Gastroesophageal sphincter (tissue), 4 donors: ENCODE measurements at regions not wholly inside any gene's neighbourhood (a gene's known extent, or its start where the extent isn't known, plus 50 kb on each side); places are given as distances from the start of the nearest gene placed in this dataset.

Source experiments
- ATAC-seq: fragments of 150-250 bp; one replicate; pipeline ENCODE4 v1.9.1; 2016; ENCODE audit warnings: mild to moderate bottlenecking, moderate library complexity
- H3K27ac ChIP-seq, 4 donors: fragments of 200-600 bp; sonication (generic) in 3 of 4; 1 replicate in 3 of 4; 2 replicates in 1 of 4; pipeline ENCODE4 v1.5.1; 2016 to 2019
- H3K27me3 ChIP-seq: fragments of 200-600 bp; sonication (generic); one replicate; pipeline ENCODE4 v1.5.1; 2019
- H3K36me3 ChIP-seq, 2 donors: fragments of 200-600 bp; sonication (generic); one replicate each; pipeline ENCODE4 v1.5.1; 2019; ENCODE audit warnings: control low read depth in 1 of 2
- H3K4me1 ChIP-seq, 3 donors: fragments of 200-600 bp; sonication (generic); 1 replicate in 2 of 3; 2 replicates in 1 of 3; pipeline ENCODE4 v1.5.1; 2016 to 2019; ENCODE audit warnings: control low read depth in 2 of 3
- H3K4me3 ChIP-seq, 2 donors: fragments of 200-600 bp; sonication (generic); one replicate each; pipeline ENCODE4 v1.5.1; 2019; ENCODE audit warnings: mild to moderate bottlenecking in 1 of 2, moderate library complexity in 1 of 2
- H3K9me3 ChIP-seq, 3 donors: fragments of 200-600 bp; sonication (generic); one replicate each; pipeline ENCODE4 v1.5.1; 2017 to 2019; ENCODE audit warnings: control low read depth in 2 of 3
- EP300 ChIP-seq: sonication (generic); formaldehyde crosslinking; IDR thresholded peaks from one replicate; pipeline ENCODE4 v1.6.1; 2017; ENCODE audit warnings: antibody characterized with exemption, mild to moderate bottlenecking
- POLR2A ChIP-seq, 2 donors: fragments of 450-650 bp; IDR thresholded peaks; one replicate each; pipeline ENCODE4 v1.6.1; 2017; ENCODE audit warnings: antibody characterized with exemption in 2 of 2, mild to moderate bottlenecking in 2 of 2, moderate library complexity in 1 of 2
- POLR2AphosphoS5 ChIP-seq: sonication (generic); formaldehyde crosslinking; IDR thresholded peaks from one replicate; pipeline ENCODE4 v1.6.1; 2017; ENCODE audit warnings: antibody characterized with exemption
- WGBS, 2 donors: methylation state at CpG; one replicate each; pipeline ENCODE4 v1.1.5; 2018; ENCODE audit warnings: low coverage in 1 of 2; 5-methylcytosine and 5-hydroxymethylcytosine counted together
- TF ChIP-seq, protein P1 (sequence below), 4 experiments: fragments of 200-600 bp in 2 of 4; fragments of 450-650 bp in 2 of 4; sonication (generic) in 1 of 4; IDR thresholded peaks; one replicate each; pipeline ENCODE4 v1.5.1; 2017 to 2019; ENCODE audit warnings: antibody characterized with exemption in 4 of 4, mild to moderate bottlenecking in 2 of 4, moderate library complexity in 2 of 4

DNA sequence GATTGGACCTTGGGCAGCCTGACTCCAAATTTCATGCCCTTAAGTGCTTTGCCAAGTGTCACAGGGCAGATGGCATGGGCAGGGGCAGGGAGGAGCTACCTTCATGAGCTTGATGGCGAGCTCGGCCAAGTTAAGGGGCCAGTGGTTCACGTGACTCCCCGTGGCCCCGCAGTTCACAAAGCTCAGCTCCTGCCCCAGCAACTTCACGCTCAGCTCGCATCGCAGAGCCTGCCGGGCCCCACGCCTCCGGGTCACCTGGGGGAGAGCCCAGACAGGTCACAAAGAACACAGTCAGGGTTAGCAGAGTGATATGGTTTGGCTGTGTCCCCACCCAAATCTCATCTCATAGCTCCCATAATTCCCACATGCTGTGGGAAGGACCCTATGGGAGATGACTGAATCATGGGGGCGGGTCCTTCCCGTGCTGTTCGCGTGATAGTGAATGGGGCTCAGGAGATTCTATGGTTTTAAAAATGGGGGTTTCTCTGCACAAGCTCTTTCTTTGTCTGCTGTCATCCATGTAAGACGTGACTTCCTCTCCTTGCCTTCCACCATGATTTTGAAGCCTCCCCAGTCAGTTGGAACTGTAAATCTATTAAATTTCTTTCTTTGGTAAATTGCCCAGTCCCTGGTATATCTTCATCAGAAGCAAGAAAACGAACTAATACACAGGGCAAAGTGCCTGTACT is 108.1 kb downstream of the LITAF start:
- no peaks in the 10 kb centered on the region for H3K36me3 ChIP-seq
- 40 to 84% methylated on average over 1 to 9 of the region's 17 CpGs for WGBS, 2 donors
- H3K4me1 ChIP-seq, result no peaks in the 10 kb centered on the region
- TF ChIP-seq POLR2A (IDR thresholded peaks at IDR 0.05), result no peak
- TF ChIP-seq POLR2AphosphoS5, result no peak
- TF ChIP-seq, protein P1, sequence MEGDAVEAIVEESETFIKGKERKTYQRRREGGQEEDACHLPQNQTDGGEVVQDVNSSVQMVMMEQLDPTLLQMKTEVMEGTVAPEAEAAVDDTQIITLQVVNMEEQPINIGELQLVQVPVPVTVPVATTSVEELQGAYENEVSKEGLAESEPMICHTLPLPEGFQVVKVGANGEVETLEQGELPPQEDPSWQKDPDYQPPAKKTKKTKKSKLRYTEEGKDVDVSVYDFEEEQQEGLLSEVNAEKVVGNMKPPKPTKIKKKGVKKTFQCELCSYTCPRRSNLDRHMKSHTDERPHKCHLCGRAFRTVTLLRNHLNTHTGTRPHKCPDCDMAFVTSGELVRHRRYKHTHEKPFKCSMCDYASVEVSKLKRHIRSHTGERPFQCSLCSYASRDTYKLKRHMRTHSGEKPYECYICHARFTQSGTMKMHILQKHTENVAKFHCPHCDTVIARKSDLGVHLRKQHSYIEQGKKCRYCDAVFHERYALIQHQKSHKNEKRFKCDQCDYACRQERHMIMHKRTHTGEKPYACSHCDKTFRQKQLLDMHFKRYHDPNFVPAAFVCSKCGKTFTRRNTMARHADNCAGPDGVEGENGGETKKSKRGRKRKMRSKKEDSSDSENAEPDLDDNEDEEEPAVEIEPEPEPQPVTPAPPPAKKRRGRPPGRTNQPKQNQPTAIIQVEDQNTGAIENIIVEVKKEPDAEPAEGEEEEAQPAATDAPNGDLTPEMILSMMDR (IDR thresholded peaks at IDR 0.05), result no peak
- no peak for TF ChIP-seq EP300
- peaks cover 8% of the 10 kb centered on the region for H3K27me3 ChIP-seq
- no peak overlapping the region for H3K27ac ChIP-seq
- H3K4me3 ChIP-seq, result no peak overlapping the region
- H3K9me3 ChIP-seq, result no peaks in the 10 kb centered on the region
- ATAC-seq, result no peak

DNA sequence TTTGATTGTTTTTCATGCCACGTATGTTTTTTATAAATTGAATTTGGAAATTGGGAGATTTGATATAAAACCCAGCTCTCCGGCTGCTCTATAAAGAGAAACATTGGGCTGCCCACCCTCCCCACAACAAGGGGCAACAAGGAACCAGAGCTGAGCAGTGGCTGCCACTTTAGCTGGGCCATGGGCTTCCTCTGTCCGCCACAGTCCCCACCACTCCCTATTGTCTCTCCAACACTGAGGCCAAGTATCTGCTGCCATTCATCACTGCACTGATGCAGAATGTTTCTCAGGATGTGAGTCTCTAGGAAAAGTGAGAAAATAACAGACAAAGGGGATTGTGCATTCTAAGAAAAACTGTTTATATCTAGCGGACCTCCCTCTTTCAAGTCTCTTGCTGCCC is 106.8 kb downstream of the LITAF start:
- H3K4me1 ChIP-seq, result no peaks in the 10 kb centered on the region
- no peak for TF ChIP-seq POLR2AphosphoS5
- TF ChIP-seq, protein P1 (IDR thresholded peaks at IDR 0.05), result no peak
- TF ChIP-seq POLR2A (IDR thresholded peaks at IDR 0.05), result no peak
- no peak for TF ChIP-seq EP300
- H3K27me3 ChIP-seq, result peaks cover 8% of the 10 kb centered on the region
- 89 to 100% methylated on average over 1 to 4 of the region's 4 CpGs for WGBS, 2 donors
- no peak for ATAC-seq
- no peaks in the 10 kb centered on the region for H3K36me3 ChIP-seq
- no peak overlapping the region for H3K27ac ChIP-seq
- H3K9me3 ChIP-seq, result no peaks in the 10 kb centered on the region
- H3K4me3 ChIP-seq, result no peak overlapping the region

DNA sequence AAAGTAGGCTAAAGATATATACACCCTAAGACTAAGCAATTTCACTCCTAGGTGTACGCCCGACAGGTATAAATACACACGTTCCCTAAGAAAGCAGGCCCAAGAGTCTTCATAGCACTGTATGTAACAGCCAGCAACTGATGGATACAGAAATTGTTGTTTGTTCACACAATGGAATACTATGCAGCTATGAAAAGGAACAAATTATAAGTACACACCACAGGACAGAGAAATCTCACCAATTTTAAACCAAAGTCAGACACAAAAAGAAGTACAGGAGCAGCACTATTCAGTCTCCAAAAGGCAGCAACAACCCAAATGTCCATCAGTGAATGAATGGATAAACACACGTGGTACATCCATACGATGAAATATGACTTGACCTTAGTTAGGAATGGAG is 106.1 kb downstream of the LITAF start:
- Histone ChIP-seq H3K9me3 (no peaks in the 10 kb centered on the region), H3K27me3 (peaks cover 8% of the 10 kb centered on the region), H3K4me3 (no peak overlapping the region), H3K27ac (no peak overlapping the region), H3K4me1 (no peaks in the 10 kb centered on the region), H3K36me3 (no peaks in the 10 kb centered on the region)
- no peak for ATAC-seq
- TF ChIP-seq EP300 (no peak), POLR2AphosphoS5 (no peak), POLR2A (IDR thresholded peaks at IDR 0.05) (no peak)
- TF ChIP-seq, protein P1 (IDR thresholded peaks at IDR 0.05), result no peak
- 97% methylated on average over 5 of the region's 5 CpGs for WGBS, 2 donors

DNA sequence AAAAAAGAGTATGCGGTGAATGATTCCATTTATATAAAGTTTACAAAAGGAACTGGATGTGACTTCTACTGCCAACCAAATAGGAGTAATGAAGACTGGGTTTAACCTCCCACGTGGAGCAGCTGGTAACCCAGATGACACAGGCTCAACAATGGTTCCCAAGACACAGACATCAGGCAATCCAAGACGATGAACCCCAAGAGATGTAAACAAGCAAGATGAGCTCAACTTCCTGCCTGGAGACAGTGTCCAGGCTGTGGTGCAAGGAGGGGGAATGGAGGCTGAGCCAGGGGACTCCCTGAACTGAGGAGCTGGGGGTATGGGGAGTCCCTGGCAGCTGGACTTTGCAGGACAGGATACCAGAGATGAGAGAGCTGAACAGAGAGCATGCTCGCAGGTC is 104.7 kb downstream of the LITAF start:
- peaks cover 4% of the 10 kb centered on the region for H3K27me3 ChIP-seq
- H3K27ac ChIP-seq, result no peak overlapping the region
- no peaks in the 10 kb centered on the region for H3K36me3 ChIP-seq
- H3K4me1 ChIP-seq, result no peaks in the 10 kb centered on the region
- TF ChIP-seq POLR2A (IDR thresholded peaks at IDR 0.05) (no peak), POLR2AphosphoS5 (no peak), EP300 (no peak)
- TF ChIP-seq, protein P1 (IDR thresholded peaks at IDR 0.05), result no peak
- no peak for ATAC-seq
- no peaks in the 10 kb centered on the region for H3K9me3 ChIP-seq
- 39 to 42% methylated on average over 3 to 4 of the region's 4 CpGs for WGBS, 2 donors
- H3K4me3 ChIP-seq, result no peak overlapping the region
